ENCODE measurements at regions not wholly inside any gene's neighbourhood (a gene's known extent, or its start where the extent isn't known, plus 50 kb on each side); places are given as distances from the start of the nearest gene placed in this dataset.
"Not testable (repeated sequence)": the region's sequence is repeated elsewhere in the genome, so short reads cannot be mapped to it uniquely, and the experiment has no call there.

GRCh38 chr6:27829453-27830211 is 82.6 kb downstream of the OR2B2 start:
- H3K27ac ChIP-seq (ENCODE audit: low read depth, low read length) = no peak overlapping the region
- WGBS, 3 donors = 83 to 89% (median 87%) methylated on average over 9 of the region's 9 CpGs

GRCh38 chr6:27827477-27827876 is 84.7 kb downstream of the OR2B2 start:
- not testable (repeated sequence) for H3K27ac ChIP-seq (ENCODE audit: low read depth, low read length)
- 34 to 74% (median 69%) methylated on average over 17 to 30 of the region's 35 CpGs for whole genome bisulfite sequencing, 3 donors

GRCh38 chr6:27826612-27826985 is 85.6 kb downstream of the OR2B2 start:
- WGBS, 3 donors = 34 to 61% (median 55%) methylated on average over 19 to 27 of the region's 30 CpGs
- not testable (repeated sequence) for H3K27ac ChIP-seq (ENCODE audit: low read depth, low read length)

- not testable (repeated sequence) for H3K27ac ChIP-seq (ENCODE audit: low read depth, low read length)
- 61 to 82% (median 82%) methylated on average over 13 to 14 of the region's 15 CpGs for WGBS, 3 donors
Observed at GRCh38 chr6:27825848-27826611, 86.2 kb downstream of the OR2B2 start.

- no peak overlapping the region for H3K27ac ChIP-seq (ENCODE audit: low read depth, low read length)
- 41 to 57% (median 47%) methylated on average over 7 of the region's 7 CpGs for WGBS, 3 donors
Observed at GRCh38 chr6:27825025-27825793, 87.0 kb downstream of the OR2B2 start.

- H3K27ac ChIP-seq (ENCODE audit: low read depth, low read length) = not testable (repeated sequence)
- whole genome bisulfite sequencing, 3 donors = 2 to 10% (median 4%) methylated on average over 30 to 32 of the region's 53 CpGs
Observed at GRCh38 chr6:27824211-27825024, 87.8 kb downstream of the OR2B2 start.

- WGBS, 3 donors = 1 to 2% (median 1%) methylated on average over 17 to 27 of the region's 31 CpGs
- H3K27ac ChIP-seq (ENCODE audit: low read depth, low read length) = not testable (repeated sequence)
Observed at GRCh38 chr6:27823714-27824210, 88.4 kb downstream of the OR2B2 start.

GRCh38 chr6:27816906-27817305 is 95.3 kb downstream of the OR2B2 start:
- WGBS, 3 donors = 89 to 92% (median 92%) methylated on average over 3 of the region's 3 CpGs

GRCh38 chr6:27814665-27815424 is 97.4 kb downstream of the OR2B2 start:
- no peak overlapping the region for H3K27ac ChIP-seq (ENCODE audit: low read depth, low read length)
- WGBS, 3 donors = 2 to 3% (median 2%) methylated on average over 40 of the region's 40 CpGs

More at GRCh38 chr6:27816906-27817305, 95.3 kb downstream of the OR2B2 start:
- no peak overlapping the region for H3K27ac ChIP-seq (ENCODE audit: low read depth, low read length)

GRCh38 chr6:27814415-27814664 is 97.9 kb downstream of the OR2B2 start:
- not testable (repeated sequence) for H3K27ac ChIP-seq (ENCODE audit: low read depth, low read length)
- 0 to 7% (median 4%) methylated on average over 2 to 5 of the region's 24 CpGs for WGBS, 3 donors

GRCh38 chr6:27812805-27813492 is 99.2 kb downstream of the OR2B2 start:
- no peak overlapping the region for H3K27ac ChIP-seq (ENCODE audit: low read depth, low read length)
- 88 to 94% (median 91%) methylated on average over 13 to 14 of the region's 14 CpGs for WGBS, 3 donors

- H3K27ac ChIP-seq (ENCODE audit: low read depth, low read length) = no peak overlapping the region
- WGBS, 3 donors = 75 to 89% (median 87%) methylated on average over 6 of the region's 6 CpGs
Observed at GRCh38 chr6:27812078-27812804, 100.0 kb downstream of the OR2B2 start.

- H3K27ac ChIP-seq (ENCODE audit: low read depth, low read length) = no peak overlapping the region
Observed at GRCh38 chr6:27811451-27811772, 100.8 kb downstream of the OR2B2 start.

GRCh38 chr6:27810768-27811450 is 101.3 kb downstream of the OR2B2 start:
- no peak overlapping the region for H3K27ac ChIP-seq (ENCODE audit: low read depth, low read length)
- 23 to 34% (median 25%) methylated on average over 11 of the region's 11 CpGs for WGBS, 3 donors

GRCh38 chr6:27809939-27810767 is 102.0 kb downstream of the OR2B2 start:
- 1 to 3% (median 1%) methylated on average over 51 of the region's 51 CpGs for WGBS, 3 donors
- H3K27ac ChIP-seq (ENCODE audit: low read depth, low read length) = no peak overlapping the region
